Activated T-helper 1 cell treated with anti-CD3 and anti-CD28 coated beads, Interleukin-12 subunit alpha, Interleukin-12 subunit beta, Interleukin-2, Interleukin-4 antibody, amounts not matched to agents 30 ng/mL and 10 ng/mL and 1 ng/mL, durations not matched to agents 14 hours and 24 hours and 36 hours (primary cell): ENCODE measurements at regions not wholly inside any gene's neighbourhood (a gene's known extent, or its start where the extent isn't known, plus 50 kb on each side); places are given as distances from the start of the nearest gene placed in this dataset.

Experiments used
- DNase-seq: peaks from one replicate; pipeline ENCODE4 v3.0.0; 2021; ENCODE audit warnings: low spot score
- H3K27ac Mint-ChIP-seq: one replicate; pipeline ENCODE4 v1.8.0; 2021; ENCODE audit warnings: mild to moderate bottlenecking, mixed read lengths
- H3K27me3 Mint-ChIP-seq: one replicate; pipeline ENCODE4 v1.8.0; 2022; ENCODE audit warnings: mild to moderate bottlenecking, moderate library complexity, mixed read lengths; ENCODE audit not compliant: insufficient read depth
- H3K36me3 Mint-ChIP-seq: one replicate; pipeline ENCODE4 v1.8.0; 2021; ENCODE audit warnings: low read depth, mixed read lengths
- H3K4me1 Mint-ChIP-seq: one replicate; pipeline ENCODE4 v1.8.0; 2021; ENCODE audit warnings: low read depth, mixed read lengths
- H3K4me3 Mint-ChIP-seq: one replicate; pipeline ENCODE4 v1.8.0; 2021; ENCODE audit warnings: mild to moderate bottlenecking, moderate library complexity, mixed read lengths
- H3K9me3 Mint-ChIP-seq: one replicate; pipeline ENCODE4 v1.8.0; 2021; ENCODE audit warnings: mixed read lengths
- intact Hi-C: fragments of 100-400 bp; cut with micrococcal nuclease; formaldehyde crosslinking; loops from one replicate; pipeline ENCODE4 v1.15.1; 2024

- H3K4me3 Mint-ChIP-seq: no peak overlapping the region
- H3K9me3 Mint-ChIP-seq: no peaks in the 10 kb centered on the region
- no peak for DNase-seq
- H3K27ac Mint-ChIP-seq: no peak overlapping the region
- no peaks in the 10 kb centered on the region for H3K36me3 Mint-ChIP-seq
- peaks cover 25% of the 10 kb centered on the region for H3K27me3 Mint-ChIP-seq
- intact Hi-C loops: no loop called here
- H3K4me1 Mint-ChIP-seq: peaks cover 8% of the 10 kb centered on the region
These were observed 177.9 kb upstream of the TLE3 start for GRCh38 chr15:70275461-70276138.

DNA sequence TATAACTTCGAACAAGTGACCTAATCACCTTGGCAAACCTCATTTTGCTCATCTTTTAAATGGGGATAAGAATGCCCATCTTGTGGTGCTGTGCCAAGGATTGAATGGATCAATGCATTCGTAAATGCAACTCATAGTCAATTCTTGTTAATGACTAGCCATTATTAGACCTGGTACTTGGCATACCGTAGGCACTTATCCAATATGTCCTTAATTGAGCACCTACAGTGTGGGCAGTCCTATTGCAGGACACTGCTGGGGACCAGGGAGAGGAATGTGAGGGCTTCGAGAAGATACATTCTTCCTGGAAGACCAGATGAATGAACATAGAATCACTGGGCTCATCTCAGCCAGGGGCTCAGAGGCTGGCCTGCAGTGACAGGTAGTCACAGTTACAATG lies 177.2 kb upstream of the TLE3 start:
- no peak overlapping the region for H3K4me3 Mint-ChIP-seq
- intact Hi-C loops: no loop called here
- peaks cover 30% of the 10 kb centered on the region for H3K27me3 Mint-ChIP-seq
- no peak overlapping the region for H3K27ac Mint-ChIP-seq
- H3K36me3 Mint-ChIP-seq: no peaks in the 10 kb centered on the region
- peaks cover 8% of the 10 kb centered on the region for H3K4me1 Mint-ChIP-seq
- no peaks in the 10 kb centered on the region for H3K9me3 Mint-ChIP-seq
- DNase-seq: no peak

DNA sequence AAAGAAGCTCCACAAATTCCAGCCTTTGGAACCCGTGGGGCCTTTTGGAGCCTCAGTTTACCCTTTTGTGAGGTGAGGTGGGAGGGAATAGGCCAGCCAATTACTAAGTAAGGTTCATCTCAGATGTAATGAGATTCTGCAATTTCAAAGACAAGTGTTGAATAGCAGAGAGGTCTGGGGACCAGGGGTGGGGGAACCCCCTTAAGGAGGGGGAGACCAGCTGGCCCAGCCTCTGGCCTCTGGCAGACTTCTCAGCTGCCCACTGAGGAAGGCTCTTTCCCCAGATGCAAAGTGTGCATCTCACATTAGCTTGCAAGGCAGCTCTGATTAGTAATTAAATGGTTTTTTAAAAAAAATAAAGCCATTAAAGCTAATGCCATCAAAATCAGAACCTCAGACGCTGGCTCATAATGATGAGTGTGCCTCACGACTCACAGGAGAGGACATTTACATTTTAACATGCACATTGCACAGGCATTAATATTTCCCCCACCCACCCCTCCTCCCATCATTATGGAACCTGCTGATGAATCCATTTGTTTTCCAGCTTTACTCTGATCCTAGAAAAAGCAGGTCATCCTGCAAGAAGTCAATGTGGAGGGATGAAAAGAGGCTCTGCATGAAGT lies 176.7 kb upstream of the TLE3 start:
- no peak overlapping the region for H3K4me3 Mint-ChIP-seq
- no peaks in the 10 kb centered on the region for H3K9me3 Mint-ChIP-seq
- intact Hi-C loops: no loop called here
- DNase-seq: no peak
- no peak overlapping the region for H3K27ac Mint-ChIP-seq
- H3K4me1 Mint-ChIP-seq: peaks cover 8% of the 10 kb centered on the region
- peaks cover 34% of the 10 kb centered on the region for H3K27me3 Mint-ChIP-seq
- no peaks in the 10 kb centered on the region for H3K36me3 Mint-ChIP-seq

GRCh38 chr15:70273808-70274207 lies 176.1 kb upstream of the TLE3 start:
- H3K27me3 Mint-ChIP-seq: peaks cover 36% of the 10 kb centered on the region
- no peak overlapping the region for H3K4me3 Mint-ChIP-seq
- H3K4me1 Mint-ChIP-seq: peaks cover 8% of the 10 kb centered on the region

DNA sequence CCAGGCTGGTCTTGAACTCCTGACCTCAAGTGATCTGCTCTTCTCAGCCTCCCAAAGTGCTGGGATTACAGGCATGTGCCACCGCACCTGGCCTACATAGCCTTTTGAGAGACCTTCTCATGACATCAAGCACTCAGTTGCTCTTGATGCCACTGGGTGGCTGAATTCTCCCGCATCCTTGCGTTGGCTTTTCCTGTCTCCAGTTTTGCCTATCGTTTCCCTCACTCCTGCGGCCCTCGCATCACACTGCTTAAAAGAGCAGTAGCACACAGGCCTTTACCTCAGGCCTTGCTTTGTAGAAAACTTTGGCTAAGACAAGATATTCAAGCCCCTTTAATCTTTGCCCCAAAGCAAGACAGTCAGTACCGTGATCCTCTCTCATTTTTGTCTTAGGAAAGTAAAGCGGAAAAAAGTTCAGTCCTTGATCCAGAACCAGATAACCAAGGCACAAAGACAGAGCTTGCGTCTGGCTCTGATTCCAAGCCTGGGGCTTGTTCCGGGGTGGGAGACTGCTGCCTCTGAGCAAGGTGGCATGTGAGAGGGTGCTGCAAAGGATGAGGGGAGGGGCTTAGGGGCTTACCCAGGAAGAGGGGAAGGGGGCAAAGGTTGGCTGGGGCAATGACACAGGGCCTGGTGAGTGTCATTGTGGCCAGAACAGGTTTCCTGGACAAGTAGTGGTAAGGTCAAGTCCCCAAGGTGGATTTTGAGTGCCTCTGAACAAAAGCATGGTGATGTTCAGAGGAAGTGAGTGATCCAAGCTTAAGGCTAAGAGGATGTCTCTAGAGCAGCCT lies 175.0 kb upstream of the TLE3 start:
- no peaks in the 10 kb centered on the region for H3K9me3 Mint-ChIP-seq
- H3K27ac Mint-ChIP-seq: no peak overlapping the region
- no peak overlapping the region for H3K4me3 Mint-ChIP-seq
- intact Hi-C loops: no loop called here
- peaks cover 37% of the 10 kb centered on the region for H3K27me3 Mint-ChIP-seq
- H3K36me3 Mint-ChIP-seq: no peaks in the 10 kb centered on the region
- no peak for DNase-seq
- H3K4me1 Mint-ChIP-seq: peaks cover 10% of the 10 kb centered on the region

More at GRCh38 chr15:70273808-70274207, 176.1 kb upstream of the TLE3 start:
- Mint-ChIP-seq H3K9me3 (no peaks in the 10 kb centered on the region), H3K36me3 (no peaks in the 10 kb centered on the region), H3K27ac (peak overlapping the region; percentile 52)
- intact Hi-C loops: no loop called here
- no peak for DNase-seq

DNA sequence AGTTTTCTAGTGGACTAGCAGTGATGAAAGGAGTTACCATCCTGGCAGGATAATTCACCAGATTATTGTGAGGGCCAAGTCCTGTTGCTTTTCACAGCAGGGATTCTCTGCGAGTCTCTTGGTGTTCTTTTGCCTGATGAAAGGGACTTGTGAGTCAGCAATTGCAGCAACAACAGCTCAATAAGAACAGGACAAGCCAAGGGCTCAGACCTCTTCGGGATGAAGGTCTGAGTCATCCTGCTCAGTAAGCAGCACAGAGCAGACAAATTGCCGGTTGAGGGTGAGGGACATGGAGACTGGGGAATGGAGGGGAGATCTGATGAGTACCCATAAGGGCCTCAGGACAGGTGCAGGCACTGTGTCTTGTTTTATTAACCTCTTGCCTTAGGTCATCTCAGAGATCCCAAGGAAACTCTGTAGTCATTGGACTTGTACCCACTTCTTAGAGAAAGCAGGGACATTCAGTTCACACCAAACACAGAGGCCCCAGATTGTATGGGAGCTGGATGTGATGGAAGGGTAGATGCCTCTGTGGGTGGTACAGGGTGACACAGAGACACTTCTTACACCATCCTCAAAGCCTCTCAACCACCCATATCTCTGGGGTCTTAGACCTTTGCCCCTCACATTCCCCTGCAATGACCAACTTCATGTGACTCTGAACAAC lies 173.8 kb upstream of the TLE3 start:
- Mint-ChIP-seq H3K4me3 (no peak overlapping the region), H3K4me1 (peaks cover 14% of the 10 kb centered on the region), H3K36me3 (no peaks in the 10 kb centered on the region), H3K27ac (no peak overlapping the region), H3K9me3 (no peaks in the 10 kb centered on the region), H3K27me3 (peaks cover 43% of the 10 kb centered on the region)
- no peak for DNase-seq
- intact Hi-C loops: no loop called here

DNA sequence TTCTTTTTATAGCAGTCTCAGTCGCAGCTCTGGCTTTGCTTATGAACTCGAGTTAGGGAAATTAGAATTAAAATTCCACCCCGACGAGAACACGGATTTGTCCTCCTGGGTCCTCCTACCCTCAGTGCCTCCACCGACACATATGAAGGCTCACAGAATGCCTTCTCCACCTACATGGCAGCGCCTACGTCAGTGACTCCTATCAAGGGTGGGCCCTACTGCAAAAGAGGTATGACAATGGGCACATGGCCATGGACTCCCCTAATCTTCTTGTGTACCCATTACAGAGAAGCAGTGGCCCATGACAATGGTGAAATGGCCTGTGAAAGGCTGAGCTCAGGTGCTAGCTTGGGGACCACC lies 173.0 kb upstream of the TLE3 start:
- Mint-ChIP-seq H3K9me3 (no peaks in the 10 kb centered on the region), H3K4me3 (no peak overlapping the region)

GRCh38 chr15:70269991-70270751 lies 172.5 kb upstream of the TLE3 start:
- peaks cover 14% of the 10 kb centered on the region for H3K4me1 Mint-ChIP-seq
- intact Hi-C loops: no loop called here
- H3K9me3 Mint-ChIP-seq: no peaks in the 10 kb centered on the region
- H3K27me3 Mint-ChIP-seq: peaks cover 53% of the 10 kb centered on the region
- H3K27ac Mint-ChIP-seq: no peak overlapping the region
- no peak overlapping the region for H3K4me3 Mint-ChIP-seq
- DNase-seq: no peak
- H3K36me3 Mint-ChIP-seq: no peaks in the 10 kb centered on the region

More for the DNA sequence above, 173.0 kb upstream of the TLE3 start:
- Mint-ChIP-seq H3K27ac (no peak overlapping the region), H3K27me3 (peaks cover 51% of the 10 kb centered on the region), H3K4me1 (peaks cover 14% of the 10 kb centered on the region), H3K36me3 (no peaks in the 10 kb centered on the region)
- intact Hi-C loops: no loop called here
- DNase-seq: no peak

GRCh38 chr15:70269311-70269911 lies 171.7 kb upstream of the TLE3 start:
- H3K4me3 Mint-ChIP-seq: no peak overlapping the region
- intact Hi-C loops: no loop called here
- no peaks in the 10 kb centered on the region for H3K36me3 Mint-ChIP-seq
- H3K9me3 Mint-ChIP-seq: no peaks in the 10 kb centered on the region
- no peak overlapping the region for H3K27ac Mint-ChIP-seq
- peaks cover 52% of the 10 kb centered on the region for H3K27me3 Mint-ChIP-seq
- peaks cover 14% of the 10 kb centered on the region for H3K4me1 Mint-ChIP-seq
- DNase-seq: no peak

- intact Hi-C loops: no loop called here
- H3K4me1 Mint-ChIP-seq: peaks cover 14% of the 10 kb centered on the region
- DNase-seq: no peak
- no peaks in the 10 kb centered on the region for H3K36me3 Mint-ChIP-seq
- H3K4me3 Mint-ChIP-seq: no peak overlapping the region
- peaks cover 50% of the 10 kb centered on the region for H3K27me3 Mint-ChIP-seq
- H3K9me3 Mint-ChIP-seq: no peaks in the 10 kb centered on the region
- H3K27ac Mint-ChIP-seq: no peak overlapping the region
These were observed 171.1 kb upstream of the TLE3 start for GRCh38 chr15:70268698-70269251.

GRCh38 chr15:70267879-70268278 lies 170.2 kb upstream of the TLE3 start:
- Mint-ChIP-seq H3K4me1 (peaks cover 14% of the 10 kb centered on the region), H3K9me3 (no peaks in the 10 kb centered on the region), H3K36me3 (no peaks in the 10 kb centered on the region), H3K4me3 (no peak overlapping the region), H3K27ac (no peak overlapping the region), H3K27me3 (peaks cover 54% of the 10 kb centered on the region)
- no peak for DNase-seq
- intact Hi-C loops: no loop called here

GRCh38 chr15:70267306-70267705 lies 169.6 kb upstream of the TLE3 start:
- no peaks in the 10 kb centered on the region for H3K9me3 Mint-ChIP-seq
- H3K27ac Mint-ChIP-seq: no peak overlapping the region
- no peaks in the 10 kb centered on the region for H3K36me3 Mint-ChIP-seq
- peaks cover 14% of the 10 kb centered on the region for H3K4me1 Mint-ChIP-seq
- H3K27me3 Mint-ChIP-seq: peaks cover 57% of the 10 kb centered on the region
- H3K4me3 Mint-ChIP-seq: no peak overlapping the region
- no peak for DNase-seq
- intact Hi-C loops: no loop called here
